Stimulated activated CD8-positive, alpha-beta memory T cell treated with anti-CD3 and anti-CD28 coated beads, Interleukin-15, amount 100 ng/mL, for 1 hour (primary cell): ENCODE measurements at regions not wholly inside any gene's neighbourhood (a gene's known extent, or its start where the extent isn't known, plus 50 kb on each side); places are given as distances from the start of the nearest gene placed in this dataset.
"Not testable (repeated sequence)": the region's sequence is repeated elsewhere in the genome, so short reads cannot be mapped to it uniquely, and the experiment has no call there.

ENCODE experiments used
- DNase-seq: peaks from one replicate; pipeline ENCODE4 v3.0.0-alpha.2; 2020; ENCODE audit warnings: low read depth

DNA sequence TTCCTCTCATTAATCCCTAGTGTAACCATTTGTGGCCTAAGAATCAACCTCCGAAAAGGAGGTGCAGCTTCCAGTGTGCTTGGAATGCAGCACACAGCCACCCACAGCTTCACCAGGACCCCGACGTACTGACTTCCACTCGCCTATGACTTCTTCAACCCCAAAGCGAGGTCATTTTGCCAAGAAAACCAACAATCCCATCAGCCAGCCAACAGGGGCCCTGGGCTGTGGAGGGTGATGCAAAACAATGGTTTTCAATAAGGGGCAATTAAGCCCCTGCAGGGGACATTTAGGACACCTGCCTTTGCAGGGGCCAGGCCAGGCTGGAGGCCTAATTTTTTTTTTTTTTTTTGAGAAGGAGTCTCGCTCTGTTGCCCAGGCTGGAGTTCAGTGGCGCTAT lies 158.1 kb upstream of the SKOR2 start:
- no peak for DNase-seq

DNA sequence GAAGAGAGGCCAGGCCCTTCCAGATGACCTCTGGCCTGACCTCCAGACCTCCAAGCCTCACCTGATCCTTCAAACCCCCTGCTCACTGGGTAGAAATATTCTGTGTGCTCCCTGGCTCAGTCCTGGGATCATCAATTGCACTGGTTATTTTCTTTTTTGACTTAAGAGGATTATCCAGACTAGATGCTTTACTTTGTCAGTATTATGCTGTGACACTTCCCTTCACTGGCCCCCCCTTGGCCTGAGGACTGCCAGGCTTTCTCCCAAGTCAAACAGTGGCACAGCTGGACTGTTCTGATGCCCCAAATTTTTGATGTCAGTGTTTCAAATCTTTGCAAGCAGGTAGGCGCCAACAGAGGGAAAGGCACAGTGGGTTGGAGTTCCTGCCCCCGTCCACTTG lies 156.3 kb upstream of the SKOR2 start:
- DNase-seq: no peak

DNA sequence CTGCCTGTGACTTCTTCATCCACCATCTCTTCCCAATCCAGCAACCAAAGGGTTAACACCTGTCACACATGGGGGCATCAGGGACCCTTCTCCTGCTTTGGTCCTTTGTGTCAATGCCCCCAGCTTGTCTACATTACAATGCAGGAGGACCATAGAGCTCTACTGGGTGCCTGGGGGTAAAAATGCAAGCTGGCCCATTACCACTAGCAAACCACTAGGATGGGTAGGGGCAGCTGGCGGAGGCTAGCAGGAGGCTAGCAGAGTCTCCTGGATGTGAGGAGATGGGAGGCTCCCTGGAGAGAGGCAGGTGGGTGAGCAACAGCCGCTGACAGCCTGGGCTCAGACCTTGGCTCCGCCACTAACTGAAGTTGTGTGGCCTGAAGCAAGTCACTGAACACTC lies 153.4 kb upstream of the SKOR2 start:
- DNase-seq: no peak

DNA sequence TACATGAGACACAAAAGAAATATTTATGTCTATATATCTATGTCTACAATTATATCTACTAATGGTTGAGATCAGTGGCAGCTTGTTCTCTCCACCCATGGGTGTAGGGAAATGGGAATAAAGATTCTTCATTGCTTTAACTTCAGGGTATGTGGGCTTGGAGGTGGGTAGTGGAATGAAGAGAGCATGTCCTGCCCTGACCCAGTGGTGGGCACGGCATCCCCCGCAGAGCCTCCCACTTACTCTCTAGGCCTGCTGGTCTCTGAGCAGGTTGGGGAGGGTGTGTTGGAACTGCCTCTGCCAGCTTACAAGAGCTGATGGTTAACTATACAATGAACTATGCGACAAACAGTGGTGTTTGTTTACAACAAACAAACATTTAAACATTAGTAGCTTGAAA lies 152.5 kb upstream of the SKOR2 start:
- no peak for DNase-seq

DNA sequence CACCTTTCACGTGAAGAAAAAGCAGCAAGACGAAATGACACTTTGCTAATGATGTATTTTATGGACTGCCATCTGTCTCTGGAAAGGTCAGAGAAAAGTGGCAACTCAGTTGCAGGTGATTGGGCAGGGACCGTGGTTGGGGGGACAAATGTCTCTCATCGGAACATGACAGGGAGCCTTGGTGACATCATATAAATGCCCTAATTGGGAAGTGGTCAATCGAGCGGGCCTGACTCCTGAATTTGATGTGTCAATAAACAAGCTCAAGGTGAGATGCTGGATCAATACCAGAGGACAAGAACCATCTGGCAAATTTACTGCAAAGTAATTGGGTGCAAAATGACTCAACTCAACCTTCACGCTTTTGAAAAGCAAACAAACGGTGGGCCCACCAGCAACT lies 151.9 kb upstream of the SKOR2 start:
- DNase-seq: no peak

DNA sequence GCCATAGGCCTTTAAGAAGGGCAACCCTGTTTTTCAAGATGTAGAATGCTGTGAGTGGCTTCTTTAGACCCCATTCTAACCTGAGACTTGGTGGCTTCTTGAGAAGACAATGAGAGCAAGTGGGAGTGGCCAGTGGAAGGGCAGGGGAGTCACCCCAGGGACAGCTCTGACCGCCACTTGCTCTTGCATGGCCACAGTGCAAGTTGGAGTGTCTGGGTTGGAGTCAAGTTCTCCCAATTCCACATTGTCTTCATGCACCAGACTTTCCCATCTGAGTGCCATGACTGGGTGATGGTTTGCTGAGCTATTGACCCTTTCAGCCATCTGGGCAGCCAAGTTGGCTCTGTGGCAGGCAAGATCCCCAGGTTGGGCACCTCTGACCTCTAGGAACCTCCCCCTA lies 148.0 kb upstream of the SKOR2 start:
- no peak for DNase-seq

DNA sequence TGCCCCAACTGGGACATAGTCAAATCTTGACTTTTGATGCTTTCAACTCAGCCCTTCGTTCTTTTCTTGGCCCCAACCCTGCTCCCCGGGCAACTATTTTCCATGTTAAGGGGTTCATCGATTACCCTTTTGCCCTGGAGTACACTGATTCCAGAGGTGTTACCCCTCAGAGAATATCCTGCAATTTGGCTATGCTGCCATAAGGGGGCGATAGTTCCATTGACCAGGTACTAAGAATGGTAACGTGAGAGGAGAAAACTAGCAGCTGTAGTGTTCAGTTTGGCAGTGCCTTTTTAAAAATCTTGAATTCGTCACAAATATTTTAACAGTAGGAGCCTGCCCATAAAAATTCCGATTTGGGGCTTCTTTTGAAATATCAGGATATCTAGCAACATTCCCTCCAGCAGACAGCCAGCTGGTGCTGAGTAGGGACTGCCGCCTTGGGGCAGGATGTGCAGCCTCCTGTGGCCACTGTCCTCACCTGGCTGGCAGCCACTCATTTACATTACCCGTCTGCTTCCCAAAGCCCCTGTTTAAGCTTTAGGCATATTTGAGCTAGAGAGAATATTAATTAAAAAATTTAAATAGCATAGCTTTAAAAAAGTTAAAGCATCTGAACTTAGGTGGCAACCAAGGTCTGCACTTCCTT lies 146.3 kb upstream of the SKOR2 start:
- DNase-seq: no peak

DNA sequence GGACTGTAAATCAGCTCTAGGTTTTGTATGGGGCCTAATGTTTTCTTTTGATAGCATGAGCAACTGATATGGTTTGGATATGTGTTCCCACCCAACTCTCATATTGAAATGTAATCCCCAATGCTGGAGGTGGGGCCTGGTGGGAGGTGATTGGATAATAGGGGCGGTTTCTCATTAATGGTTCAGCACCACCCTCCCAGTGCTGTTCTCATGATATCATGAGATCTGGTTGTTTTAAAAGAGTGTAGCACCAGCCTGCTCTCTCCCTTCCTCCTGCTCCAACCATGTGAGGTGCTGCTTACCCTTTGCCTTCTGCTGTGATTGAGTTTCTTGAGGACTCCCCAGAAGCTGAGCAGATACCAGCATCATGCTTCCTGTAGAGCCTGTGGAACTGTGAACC lies 140.2 kb upstream of the SKOR2 start:
- DNase-seq: no peak

DNA sequence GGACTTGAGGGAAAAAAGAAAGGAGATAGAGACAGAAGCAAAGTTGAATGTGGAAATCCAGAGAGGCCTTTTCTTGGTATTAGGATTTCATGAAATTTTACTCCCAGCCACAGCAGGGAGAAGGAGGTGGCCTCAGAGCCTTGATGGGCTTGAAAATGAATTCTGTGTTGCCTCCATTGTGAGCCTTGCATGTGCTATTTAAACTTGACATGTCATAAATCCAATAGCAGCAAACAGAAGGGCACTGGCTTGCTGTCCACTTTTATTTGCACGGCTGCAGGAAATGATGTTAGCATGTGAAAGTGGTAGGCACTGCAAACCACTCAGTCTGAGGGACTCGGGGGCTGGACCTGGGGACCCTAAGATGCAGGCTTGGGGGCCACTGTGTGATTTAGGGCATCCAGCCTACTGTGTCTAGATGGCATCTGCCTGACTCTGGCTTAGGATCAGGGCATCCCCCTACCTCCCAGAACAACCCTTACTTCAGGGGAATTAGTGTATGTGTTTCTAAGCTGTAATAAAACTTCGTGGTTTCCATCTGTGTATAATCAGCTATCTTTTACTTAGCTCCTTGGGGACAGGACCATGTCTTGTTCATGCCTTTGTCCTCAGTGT lies 139.1 kb upstream of the SKOR2 start:
- DNase-seq: no peak

DNA sequence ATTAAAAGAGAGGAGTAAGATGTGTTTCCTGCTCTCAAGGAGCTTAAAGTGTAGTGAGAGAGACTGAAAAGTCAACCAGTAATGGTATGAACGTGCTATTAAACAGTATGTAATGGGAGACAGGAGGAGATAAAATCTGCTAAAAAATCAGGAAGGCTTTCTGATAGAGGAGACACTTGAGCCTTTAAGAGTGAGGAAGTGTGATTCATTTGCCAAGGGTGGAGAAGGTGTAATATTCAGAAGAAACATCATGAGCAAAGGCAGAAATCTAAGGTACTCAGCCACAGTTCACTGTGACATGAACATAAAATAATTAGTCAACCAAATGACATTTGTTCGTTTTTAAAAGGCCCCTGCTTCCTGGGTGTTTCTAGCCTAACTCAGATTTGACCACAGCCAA lies 137.8 kb upstream of the SKOR2 start:
- DNase-seq: no peak

DNA sequence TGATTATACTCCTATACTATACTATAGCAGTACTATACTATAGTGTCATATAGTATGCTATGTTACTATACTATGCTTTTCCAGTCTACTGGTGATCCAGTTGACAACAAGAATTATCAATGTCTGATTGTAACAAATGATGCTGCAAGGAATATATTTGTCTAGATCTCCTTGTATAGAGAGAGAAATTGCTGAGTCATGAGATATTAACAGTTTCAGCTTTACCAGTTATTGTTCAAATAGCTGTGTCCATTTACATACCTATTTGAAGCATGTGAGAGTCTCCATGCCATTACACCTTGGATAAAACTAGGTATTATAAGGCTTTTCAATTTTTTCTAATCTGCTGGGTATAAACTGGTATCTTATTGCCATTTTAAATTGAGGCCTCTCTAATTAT lies 136.4 kb upstream of the SKOR2 start:
- DNase-seq: no peak

DNA sequence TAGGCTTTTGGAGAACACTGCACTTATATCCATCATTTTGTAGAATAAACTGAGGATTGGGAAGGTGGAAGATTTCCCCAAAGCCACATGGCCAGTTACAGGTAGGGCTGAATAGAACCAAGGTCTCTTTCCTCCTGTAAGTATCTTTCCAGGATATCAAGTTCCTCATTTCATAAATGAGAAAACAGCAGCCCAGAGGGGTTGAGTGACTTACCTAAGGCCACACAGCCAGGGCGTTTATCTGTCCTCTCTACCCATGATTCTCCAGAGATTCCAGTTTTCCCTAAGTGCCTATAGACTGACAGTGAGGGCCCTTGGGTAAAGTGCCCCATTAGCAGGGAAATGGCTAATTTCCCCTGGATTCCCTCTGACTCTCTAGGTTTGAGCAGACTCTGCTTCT lies 132.3 kb upstream of the SKOR2 start:
- no peak for DNase-seq

DNA sequence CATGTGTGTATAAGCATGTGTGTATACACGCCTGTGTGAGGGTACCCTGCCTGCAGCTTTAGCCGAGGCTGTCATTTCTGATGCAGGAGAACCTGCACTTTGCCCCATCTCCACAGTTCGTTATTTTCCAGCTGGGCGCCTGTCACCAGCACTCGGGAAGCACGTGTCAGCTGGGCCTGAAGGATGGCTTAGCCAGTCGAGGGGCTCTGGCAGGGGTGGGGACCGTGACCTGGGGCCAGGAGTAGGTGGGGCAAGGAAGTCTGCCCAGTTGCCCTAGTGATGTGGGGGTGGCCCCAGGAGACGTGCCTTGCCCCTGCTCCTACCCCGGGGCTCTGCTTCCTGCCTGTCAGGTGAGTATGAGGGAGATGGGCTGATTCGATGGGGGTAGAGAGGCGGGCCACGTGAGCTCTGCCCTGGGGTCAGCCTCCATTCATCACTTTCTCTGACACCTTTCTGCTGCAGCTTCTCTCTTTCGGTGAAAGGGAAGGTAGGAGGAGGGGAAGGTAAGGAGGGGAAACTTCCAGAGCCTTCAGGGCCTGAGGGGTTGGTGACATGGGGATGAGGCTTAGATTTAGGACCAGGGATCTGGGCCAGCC lies 130.6 kb upstream of the SKOR2 start:
- DNase-seq: no peak

DNA sequence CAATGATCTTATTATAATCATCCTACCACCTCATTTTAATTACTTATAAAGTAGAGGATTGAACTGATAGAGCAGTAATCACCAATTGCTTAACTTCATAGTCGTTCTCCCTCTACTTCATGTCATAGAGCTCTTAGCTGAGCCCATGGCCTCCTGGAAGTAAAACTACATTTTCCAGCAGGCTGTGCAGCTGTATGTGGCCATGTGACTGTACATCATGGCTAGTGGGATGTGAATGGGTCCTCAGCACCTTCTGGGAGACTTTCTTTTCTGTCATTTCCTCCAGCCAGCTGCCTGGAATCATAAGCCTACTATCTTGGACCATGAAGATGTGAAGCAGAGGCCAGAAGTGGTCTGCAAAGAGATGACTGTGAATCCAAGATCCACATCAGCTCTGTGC lies 128.7 kb upstream of the SKOR2 start:
- DNase-seq: no peak

DNA sequence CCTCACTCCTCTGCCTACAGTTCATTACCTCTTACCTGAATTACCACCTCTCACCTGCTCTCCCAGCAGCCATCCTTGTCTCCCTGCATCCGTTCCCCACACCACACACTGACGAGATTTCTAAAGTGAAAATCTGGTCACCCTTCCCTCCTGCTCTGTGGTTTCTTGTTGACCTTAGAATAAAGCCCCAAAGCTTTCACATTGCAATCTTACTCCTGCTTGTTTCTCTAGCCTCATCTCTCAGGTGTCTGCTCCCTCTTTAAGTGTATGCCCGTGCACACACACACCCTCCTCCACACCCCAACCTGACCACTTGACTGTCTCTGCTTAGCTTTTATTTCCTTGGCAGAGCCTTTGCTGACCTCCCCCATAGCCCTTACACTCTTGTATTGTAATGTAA lies 122.0 kb upstream of the SKOR2 start:
- no peak for DNase-seq

DNA sequence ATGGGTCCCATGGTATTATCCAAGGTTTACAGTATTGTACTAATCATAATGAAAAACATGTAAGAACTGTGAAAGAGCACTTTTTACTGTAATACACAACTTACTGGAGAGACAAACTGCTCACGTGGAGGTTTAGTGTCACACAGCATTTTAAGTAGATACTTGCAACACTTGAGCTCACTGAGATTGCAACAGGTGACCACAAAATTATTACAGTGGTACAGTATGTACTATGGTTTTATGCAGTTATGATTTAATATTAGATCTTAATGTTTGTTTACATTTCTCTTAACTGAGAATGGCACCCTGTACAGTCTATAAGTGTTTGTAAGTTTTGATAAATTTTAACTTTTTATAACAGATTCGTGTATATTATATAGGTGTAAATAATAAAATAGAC lies 118.6 kb upstream of the SKOR2 start:
- no peak for DNase-seq

DNA sequence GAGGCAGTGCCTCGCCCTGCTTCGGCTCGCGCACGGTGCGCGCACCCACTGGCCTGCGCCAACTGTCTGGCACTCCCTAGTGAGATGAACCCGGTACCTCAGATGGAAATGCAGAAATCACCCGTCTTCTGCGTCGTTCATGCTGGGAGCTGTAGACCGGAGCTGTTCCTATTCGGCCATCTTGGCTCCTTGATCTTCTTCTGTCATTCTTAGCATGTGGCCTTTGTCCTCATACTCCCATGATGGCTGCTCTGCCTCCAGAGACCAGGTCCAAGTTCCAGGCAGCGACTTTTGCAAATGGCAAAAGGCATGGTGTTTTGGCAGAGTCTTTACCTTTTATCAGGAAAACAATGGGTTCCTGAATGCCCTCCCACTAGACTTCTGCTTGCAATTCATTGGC lies 102.6 kb upstream of the SKOR2 start:
- not testable (repeated sequence) for DNase-seq

DNA sequence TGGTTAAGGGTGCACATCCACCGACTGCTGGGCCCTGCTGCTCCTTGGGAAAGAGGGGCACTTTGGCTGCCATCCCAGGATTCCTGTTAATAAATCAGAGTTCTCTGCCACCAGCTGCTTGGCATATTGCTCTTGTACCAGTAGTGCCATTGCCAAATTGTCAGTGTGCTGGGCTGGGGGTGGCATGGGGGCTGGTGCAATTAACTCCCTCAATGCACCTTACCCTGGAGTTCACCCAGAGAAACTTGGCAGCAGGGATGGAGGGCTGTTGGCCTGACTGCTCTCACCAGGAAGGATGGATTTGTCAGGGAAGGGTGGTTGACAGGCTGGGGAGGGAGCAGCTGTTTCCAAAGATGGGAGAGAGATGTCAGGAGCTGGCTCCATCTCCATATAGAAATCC lies 94.6 kb upstream of the SKOR2 start:
- no peak for DNase-seq

DNA sequence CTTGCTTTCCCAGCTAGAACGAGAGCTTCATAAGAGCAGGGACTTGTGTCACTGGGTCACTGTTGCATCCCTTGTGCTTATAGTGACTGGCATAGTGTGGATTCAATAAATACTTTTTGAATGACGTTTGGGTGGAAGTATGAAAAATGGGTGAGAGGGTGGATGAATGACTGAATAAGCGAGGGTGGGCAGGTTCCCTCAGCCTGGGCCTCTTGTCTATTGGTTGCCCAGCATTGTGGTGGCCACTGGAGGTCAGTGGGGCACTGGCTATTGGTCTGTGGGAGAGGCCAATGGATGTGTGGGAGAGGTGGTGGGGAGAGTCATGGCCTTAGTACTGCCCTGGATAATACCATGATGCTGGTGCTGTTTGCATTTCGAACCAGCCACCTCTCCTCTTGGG lies 93.8 kb upstream of the SKOR2 start:
- DNase-seq: no peak

DNA sequence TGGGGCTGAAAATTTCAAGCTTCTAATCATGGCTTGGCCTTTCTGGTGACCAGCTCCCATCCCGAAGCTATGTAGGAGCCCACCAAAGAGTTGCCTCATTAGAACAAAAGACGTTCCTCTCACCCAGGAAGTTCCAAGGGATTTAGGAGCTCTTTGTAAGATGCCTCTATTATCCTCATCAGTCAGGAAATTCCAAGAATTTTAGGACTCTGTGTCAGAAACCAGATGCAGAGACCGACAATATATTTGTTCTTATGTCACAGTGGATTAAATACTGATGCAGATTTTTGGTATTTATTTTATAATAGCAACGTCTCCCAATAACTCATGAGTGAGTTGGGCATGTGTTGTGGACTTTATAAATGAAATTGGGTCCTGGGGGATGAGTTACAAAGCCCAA lies 91.8 kb upstream of the SKOR2 start:
- no peak for DNase-seq

DNA sequence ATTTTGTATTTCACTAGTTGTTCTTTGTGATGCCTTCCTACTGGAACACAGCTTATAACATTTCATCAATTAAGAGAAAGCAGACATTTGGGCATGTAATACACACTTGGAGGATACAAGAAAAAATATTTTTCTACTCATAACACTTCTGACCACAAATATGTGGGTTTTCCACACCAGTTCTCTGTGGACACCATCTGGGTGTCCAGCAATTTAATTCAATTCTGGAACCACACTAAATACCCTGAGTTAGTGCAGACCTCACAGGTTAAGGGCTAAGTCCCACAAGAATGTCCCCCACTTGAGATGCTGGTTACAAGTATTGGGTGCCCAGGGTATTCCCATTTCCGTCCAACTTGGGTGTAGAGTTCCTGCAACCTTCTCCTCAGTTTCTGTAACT lies 91.1 kb upstream of the SKOR2 start:
- DNase-seq: no peak

DNA sequence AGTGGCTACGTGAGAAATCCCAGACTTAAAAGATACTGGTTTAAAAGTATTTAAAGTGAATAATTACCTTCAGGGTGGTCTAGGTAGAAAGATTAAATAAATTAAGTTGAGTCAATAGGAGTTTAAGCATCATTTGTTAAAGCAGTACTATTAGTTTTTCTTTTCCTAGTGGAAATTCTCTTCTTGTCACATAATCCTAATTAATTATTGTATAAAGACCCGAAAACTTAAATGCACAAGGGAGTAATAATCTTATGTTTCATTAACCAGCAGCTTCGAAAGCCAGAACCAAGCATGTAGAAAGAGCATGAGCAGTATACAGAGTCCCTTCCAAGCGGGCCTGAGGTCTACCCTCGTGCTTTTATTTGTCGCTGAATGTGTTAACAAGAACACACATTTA lies 90.2 kb upstream of the SKOR2 start:
- no peak for DNase-seq

DNA sequence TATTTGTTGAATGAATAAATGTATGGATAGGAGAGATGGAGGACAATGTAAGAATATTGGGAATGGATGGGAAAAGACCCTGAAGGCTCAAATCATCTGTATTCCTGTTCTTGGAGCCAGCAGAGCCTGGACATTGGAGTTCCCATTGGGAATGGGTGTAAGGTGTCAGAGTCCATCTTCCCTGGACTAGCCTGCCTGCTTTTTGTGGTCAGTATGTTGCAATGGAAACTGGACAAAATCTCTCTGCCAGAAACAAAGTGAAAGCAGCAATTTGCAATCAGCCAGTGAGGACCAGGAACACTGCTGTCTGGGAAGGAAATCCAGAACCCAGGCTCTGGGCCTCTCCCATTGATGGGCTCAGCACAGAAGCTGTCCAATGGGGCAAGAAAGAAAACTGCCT lies 83.5 kb upstream of the SKOR2 start:
- no peak for DNase-seq
